Fibroblast of skin of left quadriceps (primary cell): ENCODE measurements at regions not wholly inside any gene's neighbourhood (a gene's known extent, or its start where the extent isn't known, plus 50 kb on each side); places are given as distances from the start of the nearest gene placed in this dataset.
"Not testable (repeated sequence)": the region's sequence is repeated elsewhere in the genome, so short reads cannot be mapped to it uniquely, and the experiment has no call there.

ENCODE experiments used
- DNase-seq, 2 experiments: peaks; one replicate each; pipeline ENCODE4 v3.0.0-alpha.2; 2013; ENCODE audit warnings: low read depth in 2 of 2

- no peak for DNase-seq
These were observed 60.3 kb downstream of the EOMES start for GRCh38 chr3:27661797-27662196.

- DNase-seq = no peak
These were observed 62.7 kb downstream of the EOMES start for GRCh38 chr3:27659279-27660021.

GRCh38 chr3:27658741-27659140 is 63.4 kb downstream of the EOMES start:
- DNase-seq = no peak

GRCh38 chr3:27657871-27658270 is 64.3 kb downstream of the EOMES start:
- DNase-seq = no peak

- no peak for DNase-seq
These were observed 64.7 kb downstream of the EOMES start for GRCh38 chr3:27657404-27657803.

- no peak for DNase-seq
These were observed 65.3 kb downstream of the EOMES start for GRCh38 chr3:27656790-27657189.

- no peak for DNase-seq
These were observed 66.6 kb downstream of the EOMES start for GRCh38 chr3:27655547-27655946.

- no peak for DNase-seq
These were observed 68.1 kb downstream of the EOMES start for GRCh38 chr3:27653803-27654558.

GRCh38 chr3:27649277-27649676 is 72.8 kb downstream of the EOMES start:
- DNase-seq = no peak

GRCh38 chr3:27646896-27647295 is 75.2 kb downstream of the EOMES start:
- no peak for DNase-seq

GRCh38 chr3:27644941-27645340 is 77.2 kb downstream of the EOMES start:
- no peak for DNase-seq

- peak in 1 of 2 experiments; percentile 39 for DNase-seq
These were observed 78.8 kb downstream of the EOMES start for GRCh38 chr3:27643355-27643754.

GRCh38 chr3:27642796-27643195 is 79.3 kb downstream of the EOMES start:
- DNase-seq = no peak

GRCh38 chr3:27641888-27642601 is 80.1 kb downstream of the EOMES start:
- DNase-seq = no peak

GRCh38 chr3:27641271-27641800 is 80.8 kb downstream of the EOMES start:
- DNase-seq = no peak

GRCh38 chr3:27639271-27639670 is 82.9 kb downstream of the EOMES start:
- no peak for DNase-seq

- no peak for DNase-seq
These were observed 83.5 kb downstream of the EOMES start for GRCh38 chr3:27638594-27638993.

- DNase-seq = no peak
These were observed 84.7 kb downstream of the EOMES start for GRCh38 chr3:27637346-27637995.

GRCh38 chr3:27635006-27635405 is 87.1 kb downstream of the EOMES start:
- not testable (repeated sequence) for DNase-seq

- DNase-seq = no peak
These were observed 88.9 kb downstream of the EOMES start for GRCh38 chr3:27633224-27633545.

GRCh38 chr3:27632431-27633223 is 89.5 kb downstream of the EOMES start:
- no peak for DNase-seq
